HEK293 (cell line): ENCODE measurements at regions not wholly inside any gene's neighbourhood (a gene's known extent, or its start where the extent isn't known, plus 50 kb on each side); places are given as distances from the start of the nearest gene placed in this dataset.

Experiments
- CTCF ChIP-seq: fragments of 450-650 bp; formaldehyde crosslinking; IDR thresholded peaks from 2 replicates; pipeline ENCODE4 v1.5.1; 2016; ENCODE audit warnings: missing biosample characterization, missing genetic modification characterization
- ZFP41 ChIP-seq: fragments of 450-650 bp; formaldehyde crosslinking; IDR thresholded peaks from 2 replicates; pipeline ENCODE4 v1.5.1; 2016; ENCODE audit warnings: missing biosample characterization, missing genetic modification characterization, borderline replicate concordance
- ZNF10 ChIP-seq: fragments of 450-650 bp; formaldehyde crosslinking; IDR thresholded peaks from 2 replicates; pipeline ENCODE4 v1.5.1; 2017; ENCODE audit warnings: missing biosample characterization, missing genetic modification characterization
- ZNF112 ChIP-seq: fragments of 450-650 bp; formaldehyde crosslinking; IDR thresholded peaks from 2 replicates; pipeline ENCODE4 v1.5.0; 2017; ENCODE audit warnings: missing biosample characterization, missing genetic modification characterization
- ZNF274 ChIP-seq, 2 experiments: fragments of 200-500 bp in 1 of 2; fragments of 450-650 bp in 1 of 2; sonication (Bioruptor generic) in 1 of 2; formaldehyde crosslinking in 1 of 2; IDR thresholded peaks; 2 replicates each; pipeline versions ENCODE4 v1.5.1 to v1.6.1; 2014 to 2016; ENCODE audit warnings: borderline replicate concordance in 1 of 2, inconsistent platforms in 1 of 2, low read length in 1 of 2, missing biosample characterization in 1 of 2, missing genetic modification characterization in 1 of 2
- ZNF621 ChIP-seq: fragments of 450-650 bp; formaldehyde crosslinking; IDR thresholded peaks from 2 replicates; pipeline ENCODE4 v1.5.1; 2017; ENCODE audit warnings: missing biosample characterization, missing genetic modification characterization
- ZNF701 ChIP-seq: fragments of 450-650 bp; formaldehyde crosslinking; IDR thresholded peaks from 2 replicates; pipeline ENCODE4 v1.5.1; 2016; ENCODE audit warnings: missing biosample characterization, missing genetic modification characterization

- TF ChIP-seq ZNF621 (tag by site-specific recombination) (no peak), ZFP41 (tag by site-specific recombination) (no peak), CTCF (tag by site-specific recombination) (no peak), ZNF274 (IDR thresholded peaks at IDR 0.05; ENCODE audit: low read length) (no peak), ZNF274 (tag by site-specific recombination; IDR thresholded peaks at IDR 0.05; ENCODE audit: borderline replicate concordance) (no peak), ZNF10 (tag by site-specific recombination) (no peak), ZNF112 (tag by site-specific recombination) (no peak), ZNF701 (tag by site-specific recombination) (no peak)
Observed at GRCh38 chr4:3347871-3348270, 55.0 kb downstream of the RGS12 start.
